Endothelial cell of hepatic sinusoid (primary cell): ENCODE measurements at regions not wholly inside any gene's neighbourhood (a gene's known extent, or its start where the extent isn't known, plus 50 kb on each side); places are given as distances from the start of the nearest gene placed in this dataset.
"Not testable (repeated sequence)": the region's sequence is repeated elsewhere in the genome, so short reads cannot be mapped to it uniquely, and the experiment has no call there.

ENCODE experiments used
- in situ Hi-C: cut with HindIII; loops from 2 replicates; pipeline ENCODE4 v1.10.0; 2017; ENCODE audit warnings: low sequenced_read_pairs

DNA sequence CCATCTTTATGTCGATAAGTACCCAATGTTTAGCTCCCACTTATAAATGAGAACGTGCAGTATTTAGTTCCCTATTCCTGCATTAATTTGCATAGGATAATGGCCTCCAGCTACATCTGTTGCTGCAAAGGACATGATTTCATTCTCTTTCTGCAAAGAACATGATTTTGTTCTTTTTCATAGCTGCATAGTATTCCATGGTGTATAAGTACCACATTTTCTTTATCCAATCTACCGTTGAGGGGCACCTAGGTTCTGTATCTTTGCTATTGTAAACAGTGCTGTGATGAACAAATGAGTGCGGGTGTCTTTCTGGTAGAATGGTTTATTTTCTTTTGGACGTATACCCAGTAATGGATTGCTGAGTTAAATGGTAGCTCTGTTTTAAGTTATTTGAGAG lies 63.0 kb downstream of the HLX start:
- in situ Hi-C loops: no loop called here

- in situ Hi-C loops: not testable (repeated sequence)
These were observed 63.7 kb downstream of the HLX start for GRCh38 chr1:220942914-220943313.

- in situ Hi-C loops: no loop called here
These were observed 64.2 kb downstream of the HLX start for GRCh38 chr1:220943319-220943996.

- in situ Hi-C loops: no loop called here
These were observed 71.3 kb downstream of the HLX start for GRCh38 chr1:220950576-220950975.

DNA sequence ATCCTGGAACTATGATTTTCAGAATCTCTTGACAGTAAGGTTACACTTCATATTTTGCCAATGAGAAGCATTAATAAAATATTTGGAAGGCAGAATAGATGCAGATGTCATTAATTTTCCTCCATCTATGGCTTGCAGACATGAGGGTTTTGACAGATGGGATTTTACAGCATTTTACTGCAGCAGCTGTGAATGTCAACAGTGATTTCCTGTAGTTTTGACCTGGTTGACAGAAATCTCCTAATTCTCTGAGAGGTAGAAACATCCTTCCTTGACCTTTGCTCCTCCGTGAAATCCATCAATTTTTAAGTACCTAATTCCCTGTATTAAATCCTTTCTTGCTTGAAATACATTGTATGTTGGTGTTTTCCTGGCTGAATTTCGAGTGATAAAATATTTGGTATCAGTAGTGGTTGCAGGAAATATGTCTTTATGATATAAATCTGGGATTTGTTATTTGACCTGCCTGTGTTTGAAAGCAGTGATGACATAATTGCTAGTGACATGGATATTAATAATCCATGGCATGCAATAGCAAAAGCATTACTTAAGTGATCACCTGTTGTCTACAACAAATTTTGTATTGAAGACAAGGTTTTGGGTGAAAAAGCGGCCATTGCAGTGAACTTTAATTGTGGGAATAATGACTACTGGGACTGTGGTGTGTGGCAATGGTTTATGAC lies 73.9 kb downstream of the HLX start:
- in situ Hi-C loops: no loop called here

DNA sequence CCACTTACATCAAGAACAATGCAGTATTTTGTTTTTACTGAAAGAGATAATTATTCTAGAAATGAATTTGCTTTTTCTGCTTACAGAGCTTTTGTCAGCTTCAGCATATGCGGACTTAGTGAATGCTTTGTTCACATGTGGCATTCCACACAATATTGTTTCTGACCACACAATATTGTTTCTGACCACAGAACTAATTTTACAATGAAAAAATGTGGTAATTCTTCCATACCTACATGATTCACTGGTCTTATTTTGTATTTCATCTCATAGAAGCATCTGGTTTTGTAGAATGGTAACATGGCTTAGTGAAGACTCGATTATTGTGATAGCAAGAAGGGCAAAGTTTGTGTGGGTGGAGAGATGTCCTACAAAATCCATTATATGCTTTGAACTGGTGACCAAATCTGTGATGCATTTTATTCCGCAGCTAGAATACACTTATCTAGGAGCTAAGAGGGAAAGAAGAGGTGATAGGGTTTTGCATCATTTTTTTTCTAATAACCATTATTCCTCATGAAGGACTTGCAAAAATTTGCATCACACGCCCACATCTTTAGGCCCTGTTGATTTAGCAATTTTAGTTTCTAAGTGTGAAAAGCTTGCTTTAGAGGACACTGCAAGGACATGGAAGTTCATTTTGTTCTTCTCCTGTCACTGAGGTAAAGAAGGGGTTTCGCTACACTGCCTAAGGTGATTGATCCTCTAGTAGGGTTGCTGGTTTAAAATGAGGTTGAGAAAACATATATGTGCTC lies 75.3 kb downstream of the HLX start:
- in situ Hi-C loops: no loop called here

DNA sequence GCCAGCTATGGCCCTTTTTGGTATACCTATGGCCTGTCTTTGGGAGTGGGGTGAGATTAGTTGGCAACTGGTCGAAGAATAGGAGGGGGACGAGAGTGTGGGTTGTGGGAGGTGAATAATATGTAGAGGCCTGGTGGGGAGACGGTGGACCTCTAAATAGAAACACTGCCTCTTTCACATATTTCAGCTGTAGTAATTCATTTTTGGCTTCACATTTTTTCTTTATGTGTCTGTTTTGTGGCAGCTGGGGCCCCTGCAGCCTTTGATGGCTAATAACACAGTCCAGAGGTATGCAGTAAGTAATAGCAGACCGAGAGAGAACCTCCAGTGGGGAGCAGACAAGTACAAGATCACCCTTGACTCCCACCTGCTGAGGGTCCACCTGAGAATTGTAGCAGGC lies 75.9 kb downstream of the HLX start:
- in situ Hi-C loops: no loop called here

DNA sequence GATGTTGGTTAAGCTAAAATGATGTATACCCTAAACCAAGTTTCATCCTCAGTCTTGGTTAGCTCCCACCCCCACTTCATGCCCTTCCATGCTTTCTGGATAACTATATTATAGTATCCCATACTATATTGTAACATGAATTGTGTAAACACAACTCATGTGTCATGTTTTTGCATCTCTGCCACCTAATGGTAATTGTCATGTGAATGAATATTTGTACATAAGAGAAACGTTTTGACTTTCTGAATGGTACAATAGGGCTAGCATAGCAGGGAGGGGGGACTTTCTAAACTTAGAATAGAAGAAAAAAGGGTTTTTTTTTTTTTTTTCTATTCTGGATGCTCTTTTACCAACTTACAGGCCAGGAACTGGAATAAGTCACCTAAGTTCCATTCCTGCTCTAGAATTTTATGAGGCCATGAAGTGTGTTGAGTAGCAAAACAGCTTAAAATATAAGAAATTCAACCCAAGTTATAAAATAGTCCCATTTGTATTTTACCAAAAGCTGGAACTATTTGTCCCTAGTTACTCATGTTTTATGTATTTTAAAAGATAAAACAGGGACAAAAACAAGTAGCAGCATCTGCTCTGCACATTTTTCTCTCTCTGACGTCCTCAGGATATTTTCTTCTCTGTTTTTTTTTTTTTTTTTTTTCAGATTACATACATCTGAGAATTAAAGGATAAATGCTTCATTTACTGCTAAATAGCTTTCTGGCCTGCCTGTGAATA lies 77.4 kb downstream of the HLX start:
- in situ Hi-C loops: no loop called here

- in situ Hi-C loops: no loop called here
These were observed 78.0 kb downstream of the HLX start for GRCh38 chr1:220957233-220957605.

- in situ Hi-C loops: no loop called here
These were observed 79.0 kb downstream of the HLX start for GRCh38 chr1:220958234-220958633.

DNA sequence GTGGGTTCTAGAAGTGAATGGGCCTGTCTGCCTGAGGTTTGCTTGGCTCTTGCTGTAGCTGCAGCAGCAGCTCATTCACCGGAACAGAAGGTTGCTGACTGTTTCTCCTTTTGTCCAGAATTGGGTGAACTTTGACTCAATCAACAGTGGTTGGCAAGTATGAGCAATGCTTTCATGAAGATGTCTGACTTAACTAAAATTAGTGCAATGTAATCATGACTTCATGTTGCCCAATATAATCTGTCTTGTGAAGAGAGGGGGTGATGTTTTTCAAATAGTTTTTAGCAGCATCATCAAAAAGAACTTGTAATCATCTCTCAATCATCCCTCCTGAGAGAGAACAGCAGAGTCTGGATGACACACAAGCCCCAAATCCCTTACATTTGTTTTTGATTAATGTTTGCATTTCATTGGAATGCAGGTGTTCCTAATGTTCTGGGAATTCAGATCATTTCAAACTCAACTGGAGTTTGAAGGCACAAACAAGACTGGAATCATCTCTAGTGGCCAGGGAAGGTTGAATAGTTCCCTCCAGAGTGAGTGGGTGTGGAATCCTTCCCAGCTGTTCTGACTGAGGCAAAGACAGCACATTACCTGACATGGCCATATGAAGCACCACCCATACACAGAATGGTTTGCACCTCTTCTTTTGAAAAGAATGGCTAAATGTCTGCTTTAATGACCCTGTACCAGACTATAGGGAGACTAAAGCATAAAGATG lies 82.9 kb downstream of the HLX start:
- in situ Hi-C loops: no loop called here

- in situ Hi-C loops: no loop called here
These were observed 86.8 kb downstream of the HLX start for GRCh38 chr1:220966041-220966440.

DNA sequence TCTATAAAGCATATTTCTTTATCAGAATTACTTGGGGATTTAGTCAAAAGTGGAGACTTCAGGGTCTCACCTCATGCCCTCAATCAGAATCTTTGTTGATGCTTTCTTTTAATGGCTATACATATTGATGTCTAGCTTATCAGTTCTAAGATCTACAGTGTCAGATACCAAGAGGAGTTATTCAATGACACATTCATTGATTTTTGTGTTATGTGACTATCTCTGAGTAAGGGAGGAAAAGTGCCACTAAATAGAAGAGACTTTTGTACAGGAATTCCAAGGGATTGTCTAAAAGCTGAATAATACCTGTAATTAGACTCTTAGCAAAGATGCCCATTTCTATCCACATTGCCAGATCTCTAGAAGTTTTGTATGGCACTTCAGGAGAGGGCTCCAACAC lies 87.2 kb downstream of the HLX start:
- in situ Hi-C loops: no loop called here

DNA sequence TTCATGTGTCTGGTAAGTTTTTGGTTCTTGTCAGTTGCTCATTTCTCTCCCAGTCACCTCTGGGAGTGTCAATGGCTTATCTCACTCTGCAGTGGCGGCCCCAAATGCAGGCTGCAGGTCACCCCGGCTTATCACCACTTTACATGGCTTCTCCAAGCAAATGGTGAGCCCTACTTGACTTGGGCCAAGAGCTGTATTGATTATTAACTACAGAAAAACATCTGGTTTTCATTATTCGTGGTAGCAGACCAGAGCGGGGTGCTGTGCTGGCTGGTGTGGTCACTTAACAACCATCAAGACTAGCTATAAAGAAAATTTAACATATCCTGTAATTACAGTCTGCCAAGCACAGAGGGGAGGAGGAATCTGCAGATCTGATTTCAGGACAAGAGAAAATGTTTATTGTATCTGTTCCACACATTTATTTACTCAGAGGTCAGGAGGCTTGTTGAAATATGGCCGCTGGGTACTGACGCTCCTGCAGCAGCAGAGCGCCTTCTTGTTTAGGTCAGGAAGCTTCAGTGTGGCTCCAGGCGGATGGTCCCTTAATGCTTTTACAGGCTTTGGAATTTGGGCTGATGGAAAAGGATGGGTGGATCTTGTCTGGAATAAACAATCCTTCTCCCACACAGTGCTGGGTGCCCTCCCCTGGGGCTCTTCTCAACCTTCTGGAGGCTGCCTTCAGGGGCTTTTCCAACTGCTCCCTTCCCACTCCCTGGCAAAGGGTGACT lies 87.8 kb downstream of the HLX start:
- in situ Hi-C loops: no loop called here

DNA sequence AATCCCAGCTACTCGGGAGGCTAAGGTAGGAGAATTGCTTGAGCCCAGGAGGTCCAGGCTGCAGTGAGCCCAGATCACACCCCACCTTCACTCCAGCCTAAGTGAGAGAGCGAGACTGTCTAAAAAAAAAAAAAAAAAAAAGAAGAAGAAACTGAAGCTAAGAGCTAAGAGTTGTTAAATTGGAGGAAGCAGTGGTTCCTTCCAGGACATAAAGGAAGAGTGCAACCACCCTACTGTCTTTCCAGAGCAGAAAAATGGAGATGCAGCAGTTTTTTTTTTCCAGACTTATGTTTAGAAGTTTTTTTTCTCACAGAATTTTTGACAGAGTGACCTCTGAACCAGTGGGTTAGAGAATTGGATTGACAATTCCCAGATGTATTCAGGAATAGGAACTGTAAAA lies 88.7 kb downstream of the HLX start:
- in situ Hi-C loops: no loop called here

- in situ Hi-C loops: not testable (repeated sequence)
These were observed 90.0 kb downstream of the HLX start for GRCh38 chr1:220969281-220969680.

GRCh38 chr1:220970311-220970710 lies 91.1 kb downstream of the HLX start:
- in situ Hi-C loops: no loop called here

- in situ Hi-C loops: no loop called here
These were observed 92.0 kb downstream of the HLX start for GRCh38 chr1:220971221-220971620.

- in situ Hi-C loops: no loop called here
These were observed 95.2 kb downstream of the HLX start for GRCh38 chr1:220974431-220974830.

GRCh38 chr1:220976390-220976789 lies 97.1 kb downstream of the HLX start:
- in situ Hi-C loops: no loop called here
